ENCODE measurements at regions not wholly inside any gene's neighbourhood (a gene's known extent, or its start where the extent isn't known, plus 50 kb on each side); places are given as distances from the start of the nearest gene placed in this dataset.

DNA sequence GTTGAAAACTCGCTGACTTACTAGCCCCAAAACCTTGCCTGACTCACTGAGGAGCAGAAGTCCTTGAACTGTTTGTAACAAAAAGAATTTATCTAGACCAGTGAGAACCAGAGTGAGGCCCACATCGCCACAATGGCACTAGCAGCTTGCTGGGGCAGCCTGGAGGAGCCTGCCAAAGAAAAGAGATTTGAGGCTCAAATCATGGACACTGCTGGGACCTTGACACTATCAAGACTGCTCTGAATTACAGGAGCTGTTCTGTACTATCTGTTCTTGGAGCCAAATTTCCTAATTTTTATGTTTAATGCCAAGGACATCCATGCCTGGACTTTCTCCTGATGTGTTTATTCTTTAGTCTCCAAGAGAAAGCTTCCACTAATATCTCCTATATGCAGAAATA lies 82.0 kb upstream of the JCAD start:
- TF ChIP-seq, protein P1, sequence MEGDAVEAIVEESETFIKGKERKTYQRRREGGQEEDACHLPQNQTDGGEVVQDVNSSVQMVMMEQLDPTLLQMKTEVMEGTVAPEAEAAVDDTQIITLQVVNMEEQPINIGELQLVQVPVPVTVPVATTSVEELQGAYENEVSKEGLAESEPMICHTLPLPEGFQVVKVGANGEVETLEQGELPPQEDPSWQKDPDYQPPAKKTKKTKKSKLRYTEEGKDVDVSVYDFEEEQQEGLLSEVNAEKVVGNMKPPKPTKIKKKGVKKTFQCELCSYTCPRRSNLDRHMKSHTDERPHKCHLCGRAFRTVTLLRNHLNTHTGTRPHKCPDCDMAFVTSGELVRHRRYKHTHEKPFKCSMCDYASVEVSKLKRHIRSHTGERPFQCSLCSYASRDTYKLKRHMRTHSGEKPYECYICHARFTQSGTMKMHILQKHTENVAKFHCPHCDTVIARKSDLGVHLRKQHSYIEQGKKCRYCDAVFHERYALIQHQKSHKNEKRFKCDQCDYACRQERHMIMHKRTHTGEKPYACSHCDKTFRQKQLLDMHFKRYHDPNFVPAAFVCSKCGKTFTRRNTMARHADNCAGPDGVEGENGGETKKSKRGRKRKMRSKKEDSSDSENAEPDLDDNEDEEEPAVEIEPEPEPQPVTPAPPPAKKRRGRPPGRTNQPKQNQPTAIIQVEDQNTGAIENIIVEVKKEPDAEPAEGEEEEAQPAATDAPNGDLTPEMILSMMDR (conservative IDR thresholded peaks at IDR 0.05; ENCODE audit: low read length), result no peak
- TF ChIP-seq EZH2phosphoT487 (IDR thresholded peaks at IDR 0.05; ENCODE audit: borderline replicate concordance), result no peak

Data from Loucy (cell line).